SK-N-SH (cell line): ENCODE measurements at regions not wholly inside any gene's neighbourhood (a gene's known extent, or its start where the extent isn't known, plus 50 kb on each side); places are given as distances from the start of the nearest gene placed in this dataset.

ENCODE experiments used
- CTCF ChIA-PET: fragments of 300-600, 350-600 bp; formaldehyde crosslinking; extraction: SDS; loops from one replicate; lab custom pipeline; 2021; lab: Yijun Ruan, JAX
- POLR2A ChIA-PET: fragments of 350-600 bp; sonication (Branson Sonifier 250); formaldehyde crosslinking; extraction: SDS; loops from one replicate; lab custom pipeline; 2020; ENCODE audit warnings: antibody characterized with exemption, inconsistent platforms; lab: Yijun Ruan, JAX
- DNase-seq: peaks from one replicate; pipeline ENCODE4 v3.0.0; 2012
- H2AFZ ChIP-seq: fragments of 200-600 bp; sonication (generic); 2 replicates; pipeline ENCODE4 v1.8.1; 2016; ENCODE audit warnings: antibody characterized with exemption, mild to moderate bottlenecking, low read depth
- H3F3A ChIP-seq: fragments of 200-600 bp; sonication (generic); replicated peaks from 2 replicates; pipeline ENCODE3; 2016; ENCODE audit warnings: antibody characterized with exemption, mild to moderate bottlenecking; ENCODE audit not compliant: insufficient read depth
- H3K27ac ChIP-seq, 2 experiments: fragments of 200-500 bp in 1 of 2; fragments of 200-600 bp in 1 of 2; sonication (Bioruptor generic) in 1 of 2; sonication (generic), shearing (Covaris generic) in 1 of 2; 2 replicates each; pipeline versions ENCODE4 v1.5.1 to v1.6.1; 2014 to 2016; ENCODE audit warnings: low read depth in 2 of 2, inconsistent platforms in 1 of 2, low read length in 1 of 2, mild to moderate bottlenecking in 1 of 2, mixed read lengths in 1 of 2
- H3K27me3 ChIP-seq: fragments of 200-600 bp; sonication (generic), shearing (Covaris generic); 2 replicates; pipeline ENCODE4 v1.6.1; 2016; ENCODE audit warnings: mixed run types; ENCODE audit not compliant: insufficient read depth
- H3K36me3 ChIP-seq, 2 experiments: fragments of 200-500 bp in 1 of 2; fragments of 200-600 bp in 1 of 2; sonication (Bioruptor generic) in 1 of 2; sonication (generic) in 1 of 2; replicated peaks in 1 of 2; 2 replicates each; pipeline versions ENCODE3 to v1.5.1; 2014 to 2016; ENCODE audit warnings: low read length in 1 of 2, mild to moderate bottlenecking in 1 of 2; ENCODE audit not compliant: insufficient read depth in 2 of 2, control insufficient read depth in 1 of 2
- H3K4me1 ChIP-seq, 2 experiments: fragments of 200-500 bp in 1 of 2; fragments of 200-600 bp in 1 of 2; sonication (Bioruptor generic) in 1 of 2; sonication (generic), shearing (Covaris generic) in 1 of 2; 2 replicates each; pipeline versions ENCODE4 v1.5.1 to v1.6.1; 2014 to 2016; ENCODE audit warnings: low read depth in 1 of 2, low read length in 1 of 2, mixed run types in 1 of 2; ENCODE audit not compliant: insufficient read depth in 2 of 2, control insufficient read depth in 1 of 2
- H3K4me2 ChIP-seq: fragments of 200-600 bp; sonication (generic), shearing (Covaris generic); 2 replicates; pipeline ENCODE4 v1.6.1; 2017; ENCODE audit warnings: mixed run types
- H3K4me3 ChIP-seq, 2 experiments: fragments of 200-500 bp in 1 of 2; fragments of 200-600 bp in 1 of 2; sonication (Bioruptor generic) in 1 of 2; sonication (generic), shearing (Covaris generic) in 1 of 2; 2 replicates each; pipeline versions ENCODE4 v1.5.1 to v1.8.1; 2014 to 2016; ENCODE audit warnings: low read depth in 2 of 2, inconsistent platforms in 1 of 2, low read length in 1 of 2, mild to moderate bottlenecking in 1 of 2, mixed read lengths in 1 of 2, moderate library complexity in 1 of 2
- H3K79me2 ChIP-seq: fragments of 200-600 bp; sonication (generic); 2 replicates; pipeline ENCODE4 v1.8.1; 2017; ENCODE audit warnings: mild to moderate bottlenecking; ENCODE audit not compliant: insufficient read depth
- H3K9ac ChIP-seq: fragments of 200-600 bp; sonication (generic); 2 replicates; pipeline ENCODE4 v1.6.1; 2017; ENCODE audit warnings: mixed run types
- H3K9me2 ChIP-seq: fragments of 200-600 bp; sonication (generic); 2 replicates; pipeline ENCODE4 v1.6.1; 2017; ENCODE audit warnings: mixed run types
- H3K9me3 ChIP-seq: fragments of 200-600 bp; sonication (generic); 2 replicates; pipeline ENCODE4 v1.6.1; 2017; ENCODE audit warnings: mixed run types, mild to moderate bottlenecking, moderate library complexity
- H4K20me1 ChIP-seq: fragments of 200-600 bp; sonication (generic); 2 replicates; pipeline ENCODE4 v1.6.1; 2017; ENCODE audit warnings: mild to moderate bottlenecking, mixed run types; ENCODE audit not compliant: insufficient read depth
- CHD2 ChIP-seq: fragments of 150-350 bp; IDR thresholded peaks from 2 replicates; pipeline ENCODE4 v1.6.1; 2018; ENCODE audit warnings: low read length; ENCODE audit not compliant: partially characterized antibody
- FOSL2 ChIP-seq: IDR thresholded peaks from 2 replicates; pipeline ENCODE4 v1.4.0; 2012; ENCODE audit warnings: low read depth, mild to moderate bottlenecking, moderate library complexity, borderline replicate concordance
- FOXM1 ChIP-seq: IDR thresholded peaks from 2 replicates; pipeline ENCODE4 v1.4.0; 2012; ENCODE audit warnings: low read depth, mild to moderate bottlenecking
- GABPA ChIP-seq: IDR thresholded peaks from 2 replicates; pipeline ENCODE4 v1.4.0; 2012; ENCODE audit warnings: low read depth, mild to moderate bottlenecking
- MAX ChIP-seq: IDR thresholded peaks from 2 replicates; pipeline ENCODE4 v1.4.0; 2012; ENCODE audit warnings: low read depth
- MXI1 ChIP-seq: IDR thresholded peaks from 2 replicates; pipeline ENCODE4 v1.6.1; 2012; ENCODE audit warnings: mild to moderate bottlenecking, low read depth, low read length, improper control_type of control experiment
- PBX3 ChIP-seq: IDR thresholded peaks from 2 replicates; pipeline ENCODE4; 2012
- POLR2AphosphoS5 ChIP-seq: IDR thresholded peaks from 2 replicates; pipeline ENCODE4 v1.6.1; 2012; ENCODE audit warnings: low read depth, low read length
- RAD21 ChIP-seq: IDR thresholded peaks from 2 replicates; pipeline ENCODE4 v1.6.1; 2012; ENCODE audit warnings: mild to moderate bottlenecking, low read length
- RFX5 ChIP-seq: IDR thresholded peaks from 2 replicates; pipeline ENCODE4 v1.6.1; 2012; ENCODE audit warnings: mild to moderate bottlenecking, improper control_type of control experiment, low read length
- RXRA ChIP-seq: IDR thresholded peaks from 2 replicates; pipeline ENCODE4 v1.4.0; 2012; ENCODE audit warnings: low read depth, mild to moderate bottlenecking, borderline replicate concordance
- SIN3A ChIP-seq: IDR thresholded peaks from 2 replicates; pipeline ENCODE4 v1.6.1; 2012; ENCODE audit warnings: low read depth, mild to moderate bottlenecking, low read length, moderate library complexity, borderline replicate concordance
- TAF1 ChIP-seq: IDR thresholded peaks from 2 replicates; pipeline ENCODE4 v1.6.1; 2012; ENCODE audit warnings: low read depth, mild to moderate bottlenecking, low read length, moderate library complexity, borderline replicate concordance
- TEAD4 ChIP-seq: IDR thresholded peaks from 2 replicates; pipeline ENCODE4 v1.4.0; 2012; ENCODE audit warnings: mild to moderate bottlenecking, borderline replicate concordance; ENCODE audit not compliant: insufficient read depth
- USF1 ChIP-seq: IDR thresholded peaks from 2 replicates; pipeline ENCODE4 v1.4.0; 2012; ENCODE audit warnings: low read depth, borderline replicate concordance
- USF2 ChIP-seq: fragments of 150-350 bp; IDR thresholded peaks from 2 replicates; pipeline ENCODE4 v1.6.1; 2017; ENCODE audit warnings: antibody characterized with exemption, low read length, low read depth, borderline replicate concordance
- YY1 ChIP-seq: IDR thresholded peaks from 2 replicates; pipeline ENCODE4 v1.4.0; 2012; ENCODE audit warnings: low read depth, mild to moderate bottlenecking
- ZBTB33 ChIP-seq: IDR thresholded peaks from 2 replicates; pipeline ENCODE4 v1.4.0; 2012; ENCODE audit warnings: low read depth, borderline replicate concordance
- WGBS: methylation state at CpG from one replicate; pipeline ENCODE4 v1.1.6; 2017; ENCODE audit warnings: low lambda C conversion rate; 5-methylcytosine and 5-hydroxymethylcytosine counted together

GRCh38 chr12:30506411-30506810 lies 189.3 kb downstream of the IPO8 start:
- no peaks in the 10 kb centered on the region for H4K20me1 ChIP-seq
- DNase-seq = no peak
- WGBS = 53% methylated on average over 7 of the region's 7 CpGs
- H3K27ac ChIP-seq = no peak overlapping the region
- H3K27me3 ChIP-seq = no peaks in the 10 kb centered on the region
- H3K4me2 ChIP-seq = no peak overlapping the region
- ChIA-PET CTCF (interaction anchor here (0.8 kb wide), 1 partner anchor 313 kb away, joined by 3 read pairs; no protein-coding TSS in a partner anchor), POLR2A (no interaction called here)
- H3F3A ChIP-seq = no peaks in the 10 kb centered on the region
- no peaks in the 10 kb centered on the region for H3K36me3 ChIP-seq
- H3K9me2 ChIP-seq = no peaks in the 10 kb centered on the region
- H3K4me3 ChIP-seq = no peak overlapping the region
- no peak overlapping the region for H2AFZ ChIP-seq
- no peaks in the 10 kb centered on the region for H3K4me1 ChIP-seq
- TF ChIP-seq CHD2 (no peak), TEAD4 (no peak), RFX5 (no peak), ZBTB33 (no peak), YY1 (no peak), USF1 (no peak), MXI1 (no peak), SIN3A (no peak), GABPA (no peak), RAD21 (no peak), RXRA (no peak), PBX3 (no peak), TAF1 (no peak), MAX (no peak), USF2 (no peak), FOXM1 (no peak), POLR2AphosphoS5 (no peak), FOSL2 (no peak)
- no peaks in the 10 kb centered on the region for H3K9me3 ChIP-seq
- no peaks in the 10 kb centered on the region for H3K79me2 ChIP-seq
- H3K9ac ChIP-seq = no peak overlapping the region
